OCI-M1 (cell line): ENCODE measurements at regions not wholly inside any gene's neighbourhood (a gene's known extent, or its start where the extent isn't known, plus 50 kb on each side); places are given as distances from the start of the nearest gene placed in this dataset.
"Not testable (repeated sequence)": the region's sequence is repeated elsewhere in the genome, so short reads cannot be mapped to it uniquely, and the experiment has no call there.

Experiments
- DNase-seq: peaks from one replicate; lab custom pipeline; 2025; lab: John Stamatoyannopoulos, UW

DNA sequence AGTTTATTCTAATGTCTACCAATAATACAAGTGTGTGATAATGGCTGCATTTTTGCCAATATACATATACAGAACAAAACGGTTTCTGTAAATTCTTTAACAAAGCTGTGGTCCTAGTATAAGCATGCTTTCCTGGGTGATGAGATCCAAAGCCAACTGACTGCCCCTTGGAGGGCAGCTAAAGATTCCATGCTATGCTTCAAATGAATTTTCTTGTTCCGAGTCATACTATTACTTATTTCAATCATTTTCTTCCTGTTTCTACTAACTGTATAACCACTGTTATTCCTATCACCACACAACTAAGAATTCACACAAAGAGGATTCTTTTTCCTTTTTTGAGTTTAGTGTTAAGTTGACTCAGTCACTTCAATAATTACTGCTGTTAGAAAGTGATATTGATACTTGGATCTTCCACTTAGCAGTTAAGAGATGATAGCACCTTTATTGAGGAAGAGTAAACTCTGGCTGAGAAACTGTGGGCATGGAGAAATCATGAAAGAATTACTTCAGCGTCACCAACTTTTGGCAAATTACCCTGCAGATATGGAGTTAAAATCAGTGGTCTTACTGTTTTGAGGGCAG, 197.5 kb downstream of the ARL4A start:
- no peak for DNase-seq

DNA sequence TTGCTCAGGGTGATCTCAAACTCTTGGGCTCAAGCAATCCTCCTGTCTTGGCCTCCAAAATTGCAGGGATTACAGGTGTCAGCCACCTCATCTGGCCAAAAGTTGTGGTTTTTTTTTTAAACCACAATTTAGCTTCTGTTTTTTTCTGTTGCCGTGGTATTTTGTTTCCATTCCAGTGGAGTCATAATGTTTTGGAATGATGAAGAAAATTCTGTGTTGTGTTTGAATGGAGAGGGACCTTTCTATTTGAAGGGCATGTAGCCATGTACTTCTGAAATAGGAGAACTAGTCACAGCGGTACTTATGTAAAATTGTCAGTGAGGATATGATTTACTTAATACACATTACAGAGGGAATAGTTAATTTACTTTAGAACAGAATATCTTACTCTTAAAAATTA, 201.3 kb downstream of the ARL4A start:
- no peak for DNase-seq

- no peak for DNase-seq
Measured at GRCh38 chr7:12889391-12889790, 202.0 kb downstream of the ARL4A start.

GRCh38 chr7:12890586-12890985, 203.2 kb downstream of the ARL4A start:
- DNase-seq = no peak

- no peak for DNase-seq
Measured at GRCh38 chr7:12893292-12893691, 205.9 kb downstream of the ARL4A start.

DNA sequence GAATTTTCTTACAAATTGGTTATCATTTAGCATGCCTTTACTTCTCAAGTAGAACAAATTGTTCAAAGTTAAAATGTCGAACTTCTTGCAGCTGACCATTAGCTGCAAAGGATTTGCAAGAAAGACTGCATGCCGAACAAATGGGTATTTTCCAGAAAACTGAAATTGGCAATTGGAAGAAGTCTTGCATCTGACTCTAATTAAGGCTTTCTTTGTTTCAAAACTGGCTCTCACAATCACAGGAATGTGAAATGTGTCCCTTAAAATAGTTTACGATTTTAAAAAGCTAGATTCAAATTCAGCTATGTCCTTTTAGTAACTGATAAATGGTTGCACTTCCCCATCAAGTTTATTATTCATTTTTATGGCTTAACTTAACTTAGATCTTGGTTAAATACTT, 207.9 kb downstream of the ARL4A start:
- DNase-seq = no peak

DNA sequence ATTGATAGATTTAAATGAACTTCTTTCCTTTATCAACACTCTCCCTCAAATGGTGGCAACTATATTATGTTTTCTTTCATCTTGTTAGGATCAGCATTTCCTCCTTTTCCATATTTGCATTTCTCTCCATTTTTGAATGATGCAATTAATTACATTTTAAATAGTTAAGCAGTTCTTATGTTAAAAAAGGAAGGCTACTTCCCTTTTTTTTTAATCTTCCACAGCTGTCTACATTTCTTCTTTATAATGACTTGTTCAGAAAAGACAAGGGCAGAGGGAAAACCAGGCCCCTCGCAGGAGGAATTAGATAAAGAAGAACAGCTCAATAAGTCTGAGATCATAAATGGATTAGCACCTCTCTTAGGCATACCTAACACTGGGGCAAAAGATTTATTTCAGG, 208.9 kb downstream of the ARL4A start:
- DNase-seq = peak; percentile 68

- DNase-seq = no peak
Measured at GRCh38 chr7:12898004-12898403, 210.6 kb downstream of the ARL4A start.

GRCh38 chr7:12898620-12899019, 211.2 kb downstream of the ARL4A start:
- no peak for DNase-seq

GRCh38 chr7:12905671-12906070, 218.2 kb downstream of the ARL4A start:
- DNase-seq = no peak

- DNase-seq = no peak
Measured at GRCh38 chr7:12907774-12908173, 220.3 kb downstream of the ARL4A start.

DNA sequence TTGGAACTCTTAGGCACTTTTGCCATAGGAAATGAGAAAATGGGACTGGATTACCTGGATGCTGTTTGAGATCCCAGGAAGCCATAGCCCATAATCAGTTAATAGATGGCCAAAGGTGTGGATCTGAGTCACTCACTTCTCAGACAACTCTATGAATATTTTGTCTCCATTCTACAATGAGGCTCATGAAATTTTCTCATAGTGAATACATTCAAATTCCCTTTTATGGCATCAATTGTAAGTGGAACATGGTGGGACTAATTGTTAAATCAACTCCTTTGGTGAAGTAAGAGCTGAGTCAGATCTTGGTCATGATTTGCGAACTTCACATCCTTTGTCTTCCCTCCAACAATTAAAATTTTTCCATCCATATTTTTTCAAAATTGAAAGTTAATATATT, 222.1 kb downstream of the ARL4A start:
- DNase-seq = no peak

DNA sequence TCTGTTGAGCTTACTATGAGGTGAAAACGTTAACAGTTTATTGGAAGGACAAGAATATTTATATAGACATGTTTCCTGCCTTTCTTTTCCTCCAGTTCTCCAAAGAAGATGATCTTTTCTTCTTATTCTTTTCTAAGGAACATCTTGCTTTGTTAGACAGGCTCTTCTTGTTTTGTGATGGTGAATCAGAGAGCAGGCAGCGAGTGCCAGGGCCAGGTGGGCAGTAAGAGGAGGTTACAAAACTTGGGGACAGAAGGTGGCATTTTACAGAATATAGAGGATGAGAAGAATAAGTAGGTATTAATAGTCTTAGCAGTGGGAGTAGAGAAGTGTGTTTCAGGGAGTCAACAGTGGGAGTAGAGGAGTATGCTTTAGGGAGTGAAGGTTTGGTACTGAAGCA, 223.6 kb downstream of the ARL4A start:
- DNase-seq = no peak

- DNase-seq = no peak
Measured at GRCh38 chr7:12913002-12913401, 225.6 kb downstream of the ARL4A start.

DNA sequence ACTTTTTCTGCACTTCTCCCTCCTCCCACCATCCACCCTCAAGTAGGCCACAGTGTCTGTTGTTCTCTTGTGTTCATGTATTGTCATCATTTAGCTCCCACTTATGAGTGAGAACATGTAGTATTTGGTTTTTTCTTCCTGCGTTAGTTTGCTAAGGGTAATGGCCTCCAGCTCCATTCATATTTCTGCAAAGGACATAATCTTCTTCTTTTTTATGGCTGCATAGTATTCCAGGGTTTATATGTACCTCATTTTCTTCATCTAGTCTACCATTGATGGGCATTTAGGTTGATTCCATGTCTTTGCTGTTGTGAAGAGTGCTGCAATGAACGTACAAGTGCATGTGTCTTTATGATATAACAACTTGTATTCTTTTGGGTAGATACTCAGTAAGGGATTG, 230.4 kb downstream of the ARL4A start:
- no peak for DNase-seq

- no peak for DNase-seq
Measured at GRCh38 chr7:12921751-12922345, 234.4 kb downstream of the ARL4A start.

GRCh38 chr7:12923971-12924370, 236.5 kb downstream of the ARL4A start:
- no peak for DNase-seq

DNA sequence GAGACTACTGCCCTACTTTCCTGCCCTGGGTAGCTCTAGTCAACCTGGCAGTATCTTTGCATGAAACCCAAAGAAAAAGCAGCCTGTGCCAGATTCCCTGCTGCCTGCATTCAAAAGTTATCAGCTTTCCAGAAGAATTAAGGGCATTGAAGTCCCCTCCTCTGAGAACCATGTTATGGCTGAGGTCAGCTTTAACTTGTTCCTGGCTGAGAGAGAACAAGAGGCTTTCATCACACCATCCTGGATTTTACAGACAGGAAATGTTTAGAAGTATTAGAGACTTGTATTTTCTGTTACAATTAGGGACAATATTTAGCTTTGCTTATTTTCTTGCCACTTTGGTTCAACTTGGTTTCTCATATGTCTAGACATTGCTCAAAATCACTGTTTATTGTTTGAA, 238.8 kb downstream of the ARL4A start:
- no peak for DNase-seq

DNA sequence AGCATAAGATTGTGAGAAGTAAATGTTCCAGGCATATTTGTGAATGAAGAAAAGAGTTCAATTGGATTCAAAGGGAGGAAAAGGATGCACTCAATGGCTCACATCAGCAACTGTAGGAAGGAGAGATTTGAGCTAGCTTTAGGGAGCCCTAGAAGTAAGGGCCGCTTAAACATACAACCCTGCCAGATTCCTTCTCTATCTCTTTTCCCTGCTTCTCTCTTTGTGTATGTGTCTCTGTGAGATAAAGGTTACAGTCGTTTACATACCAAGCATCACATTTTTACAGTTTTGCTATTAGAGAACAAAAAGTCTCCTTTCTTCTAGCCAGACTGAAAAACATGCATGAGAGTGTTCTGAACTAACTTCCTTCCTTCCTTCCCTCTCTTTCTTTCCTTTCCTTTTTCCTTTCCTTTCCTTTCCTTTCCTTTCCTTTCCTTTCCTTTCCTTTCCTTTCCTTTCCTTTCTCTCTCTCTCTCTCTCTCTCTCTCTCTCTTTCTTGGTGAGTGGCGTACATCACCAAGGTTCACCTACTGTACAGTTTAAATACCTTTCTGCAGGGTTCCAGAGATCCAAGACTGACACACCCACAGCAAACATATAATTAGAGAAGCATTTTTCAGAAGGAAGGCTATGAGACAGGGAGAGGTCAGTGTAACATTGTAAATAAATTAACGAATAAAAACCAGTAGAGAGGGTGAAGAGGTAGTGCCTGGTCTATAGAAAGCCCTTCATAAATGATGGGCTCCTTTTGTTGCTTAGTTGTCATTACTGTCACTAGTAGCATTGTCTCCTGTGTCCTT, 240.4 kb downstream of the ARL4A start:
- DNase-seq = no peak

DNA sequence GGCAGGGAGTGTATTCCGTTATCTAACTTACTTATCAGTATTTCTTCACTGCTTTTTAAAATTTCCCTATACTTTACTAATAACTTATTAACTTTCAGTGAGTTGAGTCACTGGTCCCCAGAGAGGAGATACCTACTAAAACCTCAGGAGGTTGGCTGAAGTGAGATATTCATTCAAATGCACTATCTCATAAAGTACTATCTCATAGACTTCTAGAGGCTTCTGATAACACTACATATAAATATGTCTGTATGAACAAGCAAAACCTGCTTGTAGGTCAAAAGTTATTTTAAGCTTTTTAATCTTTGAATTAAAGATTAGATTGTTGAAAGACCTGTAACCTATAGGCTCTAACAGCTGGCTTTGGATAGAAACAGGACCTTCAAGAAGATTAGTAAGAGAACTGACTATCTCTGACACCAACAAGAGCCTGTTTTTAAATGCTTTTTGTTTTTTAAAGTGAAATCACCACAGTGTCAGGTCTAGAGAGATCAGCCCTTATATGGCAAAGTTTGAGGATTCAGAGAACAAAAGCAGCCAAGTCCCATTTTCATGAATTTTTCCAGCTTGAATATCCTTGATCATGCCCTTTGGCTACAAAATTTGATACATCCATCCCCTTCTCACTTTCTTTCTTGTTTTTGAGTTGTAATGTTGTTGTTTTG, 242.2 kb downstream of the ARL4A start:
- DNase-seq = no peak

GRCh38 chr7:12930534-12930933, 243.1 kb downstream of the ARL4A start:
- no peak for DNase-seq

DNA sequence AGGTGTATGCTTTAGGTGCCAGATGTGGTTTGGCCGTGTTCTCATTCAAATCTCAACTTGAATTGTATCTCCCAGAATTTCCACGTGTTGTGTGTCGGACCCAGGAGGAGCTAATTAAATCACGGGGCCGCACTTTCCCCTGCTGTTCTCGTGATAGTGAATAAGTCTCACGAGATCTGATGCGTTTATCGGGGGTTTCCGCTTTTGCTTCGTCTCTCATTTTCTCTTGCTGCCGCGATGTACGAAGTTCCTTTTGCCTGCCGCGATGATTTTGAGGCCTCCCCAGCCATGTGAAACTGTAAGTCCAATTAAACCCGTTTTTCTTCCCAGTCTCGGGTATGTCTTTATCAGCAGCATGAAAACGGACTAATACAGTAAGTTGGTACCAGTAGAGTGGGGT, 244.0 kb downstream of the ARL4A start:
- DNase-seq = not testable (repeated sequence)

- no peak for DNase-seq
Measured at GRCh38 chr7:12939694-12940093, 252.3 kb downstream of the ARL4A start.
